ENCODE measurements at regions not wholly inside any gene's neighbourhood (a gene's known extent, or its start where the extent isn't known, plus 50 kb on each side); places are given as distances from the start of the nearest gene placed in this dataset.

- no peaks in the 10 kb centered on the region for H3K9me3 ChIP-seq (ENCODE audit: insufficient read depth in 2 of 2, low read depth in 1 of 2, low read length in 1 of 2)
- H3K14ac ChIP-seq (ENCODE audit: insufficient read length): no peak overlapping the region
- H3K27me3 ChIP-seq (replicated peaks in 1 of 4; ENCODE audit: control insufficient read depth in 3 of 4, extremely low read depth in 1 of 4, insufficient read depth in 3 of 4, low read length in 3 of 4): no peaks in the 10 kb centered on the region
- no peak for TF ChIP-seq SP4 (IDR thresholded peaks at IDR 0.05; ENCODE audit: low read length)
- 0 out of 2 replicates have a peak, but pooled peaks have one; percentile 7 for TF ChIP-seq TEAD4 (IDR thresholded peaks at IDR 0.05; ENCODE audit: low read depth, low read length)
- ChIA-PET POLR2A (ENCODE audit: partially characterized antibody) (no interaction called here), CTCF (ENCODE audit: partially characterized antibody) (interaction anchor here (1.9 kb wide), 1 partner anchor 23 kb away, joined by 5 read pairs; no protein-coding TSS in a partner anchor)
- no peak overlapping the region for H3K4ac ChIP-seq (replicated peaks; ENCODE audit: insufficient read length, low read depth, low read length)
- H3K4me2 ChIP-seq (ENCODE audit: insufficient read depth in 1 of 2, low read depth in 2 of 2, low read length in 2 of 2): no peak overlapping the region
- H4K91ac ChIP-seq (replicated peaks; ENCODE audit: insufficient read length, low read length): no peak overlapping the region
- H3K18ac ChIP-seq (ENCODE audit: extremely low read depth, low read length): no peak overlapping the region
- no peak overlapping the region for H2BK20ac ChIP-seq (ENCODE audit: low read length)
- H3K23me2 ChIP-seq (ENCODE audit: low read depth, low read length): no peaks in the 10 kb centered on the region
- no peaks in the 10 kb centered on the region for H3K79me1 ChIP-seq (ENCODE audit: low read depth, low read length)
- H3K27ac ChIP-seq (ENCODE audit: low read depth, low read length): no peak overlapping the region
- FAIRE-seq: no peak
- no peak overlapping the region for H3K23ac ChIP-seq (ENCODE audit: insufficient read length)
- no peaks in the 10 kb centered on the region for H3K36me3 ChIP-seq (ENCODE audit: control insufficient read depth in 2 of 4, insufficient read depth in 4 of 4, low read length in 3 of 4)
- H2BK12ac ChIP-seq (ENCODE audit: low read depth, low read length): no peak overlapping the region
- H3K79me2 ChIP-seq (ENCODE audit: control insufficient read depth in 1 of 2, insufficient read depth in 2 of 2, low read length in 2 of 2): no peaks in the 10 kb centered on the region
- H2BK5ac ChIP-seq (ENCODE audit: low read depth, low read length): no peak overlapping the region
- H2BK15ac ChIP-seq (ENCODE audit: low read length): no peak overlapping the region
- no peaks in the 10 kb centered on the region for H4K20me1 ChIP-seq (replicated peaks in 1 of 2; ENCODE audit: control insufficient read depth in 1 of 2, insufficient read depth in 2 of 2, low read length in 2 of 2)
- no peak overlapping the region for H2BK120ac ChIP-seq (replicated peaks; ENCODE audit: low read depth, low read length)
- H2AFZ ChIP-seq (ENCODE audit: low read length): 0 out of 2 replicates have a peak overlapping the region, but pooled peaks have one; percentile 73
- H3K4me1 ChIP-seq (replicated peaks in 1 of 4; ENCODE audit: control insufficient read depth in 3 of 4, insufficient read depth in 4 of 4, low read length in 3 of 4): peaks cover 0 to 3% (median under 1%) of the 10 kb centered on the region in 4 experiments; a peak in 2 of 7 replicates
- WGBS, 2 experiments (ENCODE audit: extremely low coverage in 1 of 2, insufficient coverage in 1 of 2, insufficient read length in 1 of 2, insufficient replicate concordance in 2 of 2, low coverage in 1 of 2, low lambda C conversion rate in 2 of 2, missing lambda C conversion rate in 1 of 2): 71% methylated on average over 10 of the region's 10 CpGs; no CpG with 5 or more reads in 1 of the 2 experiments
- H4K5ac ChIP-seq (ENCODE audit: insufficient read length, low read depth, low read length): no peak overlapping the region
- H4K8ac ChIP-seq (ENCODE audit: extremely low read depth, insufficient read depth, low read length): no peak overlapping the region
- H2AK5ac ChIP-seq (ENCODE audit: low read depth, low read length): no peak overlapping the region
- H3K4me3 ChIP-seq (ENCODE audit: extremely low read depth in 1 of 4, insufficient read depth in 2 of 4, low read depth in 3 of 4, low read length in 4 of 4): no peak overlapping the region
- H3K9ac ChIP-seq (replicated peaks in 1 of 4; ENCODE audit: extremely low read depth in 1 of 4, low read depth in 3 of 4, low read length in 3 of 4): no peak overlapping the region
- no peak for DNase-seq (ENCODE audit: low read depth in 1 of 2, low spot score in 2 of 2)
- no peak overlapping the region for H3K56ac ChIP-seq (replicated peaks; ENCODE audit: insufficient read length, low read depth, low read length)
Observed at GRCh38 chr9:99377790-99378775, 156.0 kb downstream of the SEC61B start.
